Stomach smooth muscle (tissue), 2 donors: ENCODE measurements at regions not wholly inside any gene's neighbourhood (a gene's known extent, or its start where the extent isn't known, plus 50 kb on each side); places are given as distances from the start of the nearest gene placed in this dataset.

Source experiments
- H3K27ac ChIP-seq: one replicate; pipeline ENCODE4 v1.7.0; 2013; ENCODE audit warnings: mild to moderate bottlenecking, low read length, inconsistent platforms
- H3K27me3 ChIP-seq, 2 donors: one replicate each; pipeline ENCODE4 v1.7.0; 2013; ENCODE audit warnings: low read length in 2 of 2; ENCODE audit not compliant: insufficient read depth in 2 of 2, control insufficient read depth in 1 of 2
- H3K36me3 ChIP-seq, 2 donors: one replicate each; pipeline ENCODE4 v1.7.0; 2013; ENCODE audit warnings: low read length in 2 of 2; ENCODE audit not compliant: control insufficient read depth in 2 of 2, insufficient read depth in 2 of 2
- H3K4me1 ChIP-seq: one replicate; pipeline ENCODE4 v1.7.0; 2013; ENCODE audit warnings: low read length; ENCODE audit not compliant: control insufficient read depth, insufficient read depth
- H3K4me3 ChIP-seq, 2 donors: one replicate each; pipeline ENCODE4 v1.7.0; 2013; ENCODE audit warnings: low read length in 2 of 2
- H3K9ac ChIP-seq, 2 donors: one replicate each; pipeline ENCODE4 v1.7.0; 2013; ENCODE audit warnings: low read length in 2 of 2, mild to moderate bottlenecking in 1 of 2
- H3K9me3 ChIP-seq, 2 donors: one replicate each; pipeline ENCODE4 v1.7.0; 2013; ENCODE audit warnings: low read length in 2 of 2; ENCODE audit not compliant: control insufficient read depth in 2 of 2
- donor health status: healthy.
- donor health status: Pancreatic carcinoma.

GRCh38 chr13:38012096-38012495 lies 142.5 kb upstream of the TRPC4 start:
- H3K36me3 ChIP-seq: no peaks in the 10 kb centered on the region

DNA sequence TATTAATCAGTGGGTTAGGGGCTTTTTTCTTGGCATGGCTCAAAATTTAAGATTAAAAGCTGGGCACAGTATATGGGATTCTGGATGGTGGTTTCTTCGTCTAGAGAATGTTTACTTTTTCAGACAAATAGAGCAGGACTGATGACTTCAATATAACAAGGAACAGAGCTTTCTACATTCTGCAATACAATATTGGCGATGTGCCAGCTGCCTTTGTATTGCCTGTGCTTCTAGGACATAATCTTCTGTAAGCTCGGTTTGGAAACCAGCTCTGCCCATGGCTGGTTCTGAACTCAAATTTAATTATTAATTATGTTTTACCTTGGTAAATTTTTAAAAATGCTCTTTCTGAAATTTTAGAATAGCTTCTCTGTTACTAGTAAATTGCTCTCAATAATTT lies 139.1 kb upstream of the TRPC4 start:
- no peak overlapping the region for H3K9ac ChIP-seq
- no peaks in the 10 kb centered on the region for H3K27me3 ChIP-seq
- H3K4me3 ChIP-seq: no peak overlapping the region
- no peaks in the 10 kb centered on the region for H3K4me1 ChIP-seq
- H3K27ac ChIP-seq: no peak overlapping the region
- no peaks in the 10 kb centered on the region for H3K9me3 ChIP-seq
- no peaks in the 10 kb centered on the region for H3K36me3 ChIP-seq

More at GRCh38 chr13:38012096-38012495, 142.5 kb upstream of the TRPC4 start:
- Histone ChIP-seq H3K4me1 (no peaks in the 10 kb centered on the region), H3K27me3 (no peaks in the 10 kb centered on the region), H3K9ac (no peak overlapping the region), H3K27ac (no peak overlapping the region), H3K4me3 (no peak overlapping the region), H3K9me3 (no peaks in the 10 kb centered on the region)

DNA sequence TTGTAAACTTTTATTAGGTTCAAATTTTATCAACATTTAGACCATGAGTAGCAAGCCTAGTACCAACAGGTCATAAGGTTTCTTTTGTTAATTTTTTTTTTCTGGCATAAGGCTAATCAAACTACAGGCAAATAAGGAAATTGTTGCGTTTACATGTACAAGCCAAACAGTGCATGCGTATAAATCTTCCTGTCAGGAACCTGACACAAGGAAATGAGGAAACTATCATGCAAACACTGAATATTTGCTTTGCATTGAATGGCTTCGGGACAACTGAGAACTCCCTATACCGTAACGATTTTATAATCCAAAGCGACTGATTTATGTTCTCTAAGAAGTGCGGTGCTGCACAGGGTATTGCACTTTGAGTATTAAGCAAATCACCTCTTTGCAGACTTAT lies 133.0 kb upstream of the TRPC4 start:
- Histone ChIP-seq H3K4me1 (no peaks in the 10 kb centered on the region), H3K27ac (no peak overlapping the region), H3K9me3 (no peaks in the 10 kb centered on the region), H3K4me3 (no peak overlapping the region), H3K9ac (no peak overlapping the region), H3K27me3 (no peaks in the 10 kb centered on the region), H3K36me3 (no peaks in the 10 kb centered on the region)

- H3K27me3 ChIP-seq: no peaks in the 10 kb centered on the region
- H3K9me3 ChIP-seq: no peaks in the 10 kb centered on the region
- no peak overlapping the region for H3K4me3 ChIP-seq
- no peaks in the 10 kb centered on the region for H3K4me1 ChIP-seq
- H3K9ac ChIP-seq: no peak overlapping the region
- H3K36me3 ChIP-seq: no peaks in the 10 kb centered on the region
- no peak overlapping the region for H3K27ac ChIP-seq
Observed at GRCh38 chr13:37997641-37998040, 128.1 kb upstream of the TRPC4 start.

GRCh38 chr13:37995092-37995491 lies 125.5 kb upstream of the TRPC4 start:
- no peak overlapping the region for H3K27ac ChIP-seq
- no peaks in the 10 kb centered on the region for H3K36me3 ChIP-seq
- no peaks in the 10 kb centered on the region for H3K9me3 ChIP-seq
- H3K27me3 ChIP-seq: no peaks in the 10 kb centered on the region
- no peak overlapping the region for H3K4me3 ChIP-seq
- no peaks in the 10 kb centered on the region for H3K4me1 ChIP-seq
- no peak overlapping the region for H3K9ac ChIP-seq

GRCh38 chr13:37986811-37987210 lies 117.2 kb upstream of the TRPC4 start:
- Histone ChIP-seq H3K36me3 (no peaks in the 10 kb centered on the region), H3K27me3 (no peaks in the 10 kb centered on the region), H3K4me1 (no peaks in the 10 kb centered on the region), H3K9ac (no peak overlapping the region), H3K27ac (no peak overlapping the region), H3K9me3 (no peaks in the 10 kb centered on the region), H3K4me3 (no peak overlapping the region)

DNA sequence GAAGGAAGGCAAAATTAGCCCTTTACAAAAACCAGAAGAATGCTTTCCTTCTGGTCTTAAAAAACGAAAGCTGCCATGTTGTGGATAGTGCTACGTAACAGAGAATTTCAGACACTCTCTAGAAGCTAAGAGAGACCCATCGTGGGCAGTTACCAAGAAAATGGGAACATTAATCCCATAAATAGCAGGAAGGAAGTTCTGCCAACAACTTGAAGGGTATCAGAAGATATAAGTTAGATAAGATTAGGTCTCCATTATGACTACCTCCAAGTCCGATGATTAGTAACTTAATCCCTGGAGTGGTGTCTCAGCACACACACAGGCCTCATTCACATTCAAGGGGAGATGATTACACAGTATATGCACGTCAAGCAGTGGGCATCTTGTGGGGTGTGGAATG lies 115.7 kb upstream of the TRPC4 start:
- no peaks in the 10 kb centered on the region for H3K4me1 ChIP-seq
- H3K4me3 ChIP-seq: no peak overlapping the region
- H3K36me3 ChIP-seq: no peaks in the 10 kb centered on the region
- H3K27ac ChIP-seq: no peak overlapping the region
- no peak overlapping the region for H3K9ac ChIP-seq
- no peaks in the 10 kb centered on the region for H3K9me3 ChIP-seq
- H3K27me3 ChIP-seq: no peaks in the 10 kb centered on the region

GRCh38 chr13:37984357-37984756 lies 114.8 kb upstream of the TRPC4 start:
- H3K9me3 ChIP-seq: no peaks in the 10 kb centered on the region
- H3K27me3 ChIP-seq: no peaks in the 10 kb centered on the region
- no peaks in the 10 kb centered on the region for H3K36me3 ChIP-seq
- H3K4me3 ChIP-seq: no peak overlapping the region
- no peak overlapping the region for H3K27ac ChIP-seq
- no peak overlapping the region for H3K9ac ChIP-seq
- H3K4me1 ChIP-seq: no peaks in the 10 kb centered on the region

GRCh38 chr13:37981932-37982331 lies 112.4 kb upstream of the TRPC4 start:
- Histone ChIP-seq H3K4me3 (no peak overlapping the region), H3K36me3 (no peaks in the 10 kb centered on the region), H3K4me1 (no peaks in the 10 kb centered on the region), H3K9me3 (no peaks in the 10 kb centered on the region), H3K27me3 (no peaks in the 10 kb centered on the region), H3K9ac (no peak overlapping the region), H3K27ac (no peak overlapping the region)

- Histone ChIP-seq H3K4me1 (no peaks in the 10 kb centered on the region), H3K27ac (no peak overlapping the region), H3K36me3 (no peaks in the 10 kb centered on the region), H3K27me3 (no peaks in the 10 kb centered on the region), H3K9me3 (no peaks in the 10 kb centered on the region), H3K9ac (no peak overlapping the region), H3K4me3 (no peak overlapping the region)
Observed at GRCh38 chr13:37978680-37979079, 109.1 kb upstream of the TRPC4 start.

DNA sequence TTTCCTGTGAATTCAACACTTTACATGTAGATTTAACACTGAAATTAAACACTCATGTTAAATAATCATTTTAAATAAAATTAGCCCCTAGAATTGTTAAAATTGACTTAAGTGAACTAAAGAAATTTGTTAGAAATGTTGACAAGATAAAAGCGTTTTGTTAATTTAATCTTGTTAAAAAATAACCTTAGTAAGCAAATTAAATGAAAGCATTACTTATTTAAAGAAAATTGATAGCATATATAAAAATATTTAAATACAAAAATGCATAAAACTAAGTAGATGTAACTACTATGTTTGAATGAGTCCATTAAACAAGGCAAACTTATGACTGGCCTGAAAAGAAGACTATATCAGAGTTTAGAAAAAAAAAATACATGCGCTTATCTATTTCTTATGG lies 99.0 kb upstream of the TRPC4 start:
- Histone ChIP-seq H3K27ac (no peak overlapping the region), H3K27me3 (no peaks in the 10 kb centered on the region), H3K9me3 (no peaks in the 10 kb centered on the region), H3K36me3 (no peaks in the 10 kb centered on the region), H3K4me1 (no peaks in the 10 kb centered on the region), H3K4me3 (no peak overlapping the region), H3K9ac (no peak overlapping the region)

GRCh38 chr13:37966266-37966665 lies 96.7 kb upstream of the TRPC4 start:
- H3K4me3 ChIP-seq: no peak overlapping the region
- no peaks in the 10 kb centered on the region for H3K36me3 ChIP-seq
- H3K27ac ChIP-seq: no peak overlapping the region
- no peaks in the 10 kb centered on the region for H3K27me3 ChIP-seq
- H3K9ac ChIP-seq: no peak overlapping the region
- no peaks in the 10 kb centered on the region for H3K4me1 ChIP-seq
- no peaks in the 10 kb centered on the region for H3K9me3 ChIP-seq
